ENCODE measurements at regions not wholly inside any gene's neighbourhood (a gene's known extent, or its start where the extent isn't known, plus 50 kb on each side); places are given as distances from the start of the nearest gene placed in this dataset.

- TF ChIP-seq POLR2AphosphoS5 (IDR thresholded peaks at IDR 0.05) (no peak), CTCF (IDR thresholded peaks at IDR 0.05) (no peak)
These were observed 338.6 kb upstream of the PUDP start for GRCh38 chrX:7486505-7486904.

All from prostate gland (tissue), 2 donors.